NCI-H128 (cell line): ENCODE measurements at regions not wholly inside any gene's neighbourhood (a gene's known extent, or its start where the extent isn't known, plus 50 kb on each side); places are given as distances from the start of the nearest gene placed in this dataset.
"Not testable (repeated sequence)": the region's sequence is repeated elsewhere in the genome, so short reads cannot be mapped to it uniquely, and the experiment has no call there.

ENCODE experiments used
- DNase-seq: peaks from one replicate; lab custom pipeline; 2025; ENCODE audit not compliant: unreplicated experiment; lab: John Stamatoyannopoulos, UW

GRCh38 chr17:70426752-70427151, 257.4 kb downstream of the KCNJ2 start:
- DNase-seq: no peak

- DNase-seq: no peak
Observed at GRCh38 chr17:70434536-70435490, 265.5 kb downstream of the KCNJ2 start.

- no peak for DNase-seq
Observed at GRCh38 chr17:70437656-70438055, 268.3 kb downstream of the KCNJ2 start.

- DNase-seq: no peak
Observed at GRCh38 chr17:70446446-70446845, 277.1 kb downstream of the KCNJ2 start.

- no peak for DNase-seq
Observed at GRCh38 chr17:70447588-70447987, 278.3 kb downstream of the KCNJ2 start.

GRCh38 chr17:70453075-70453474, 283.7 kb downstream of the KCNJ2 start:
- not testable (repeated sequence) for DNase-seq

GRCh38 chr17:70454377-70454776, 285.0 kb downstream of the KCNJ2 start:
- no peak for DNase-seq

- no peak for DNase-seq
Observed at GRCh38 chr17:70454908-70455307, 285.6 kb downstream of the KCNJ2 start.

- DNase-seq: no peak
Observed at GRCh38 chr17:70464995-70465394, 295.7 kb downstream of the KCNJ2 start.

- no peak for DNase-seq
Observed at GRCh38 chr17:70468661-70469060, 299.3 kb downstream of the KCNJ2 start.

GRCh38 chr17:70473049-70473448, 303.7 kb downstream of the KCNJ2 start:
- DNase-seq: no peak

- no peak for DNase-seq
Observed at GRCh38 chr17:70476368-70476767, 307.0 kb downstream of the KCNJ2 start.

- DNase-seq: no peak
Observed at GRCh38 chr17:70478902-70479301, 309.6 kb downstream of the KCNJ2 start.

- DNase-seq: no peak
Observed at GRCh38 chr17:70479779-70480178, 310.4 kb downstream of the KCNJ2 start.

GRCh38 chr17:70483624-70484023, 314.3 kb downstream of the KCNJ2 start:
- no peak for DNase-seq

GRCh38 chr17:70484050-70484449, 314.7 kb downstream of the KCNJ2 start:
- DNase-seq: no peak

GRCh38 chr17:70484496-70484895, 315.2 kb downstream of the KCNJ2 start:
- DNase-seq: no peak

GRCh38 chr17:70492368-70492767, 323.0 kb downstream of the KCNJ2 start:
- DNase-seq: no peak

GRCh38 chr17:70493277-70493874, 324.0 kb downstream of the KCNJ2 start:
- DNase-seq: no peak

- no peak for DNase-seq
Observed at GRCh38 chr17:70498631-70499030, 329.3 kb downstream of the KCNJ2 start.

GRCh38 chr17:70499067-70499786, 329.9 kb downstream of the KCNJ2 start:
- no peak for DNase-seq

GRCh38 chr17:70503449-70503848, 334.1 kb downstream of the KCNJ2 start:
- DNase-seq: no peak
